Fibroblast of mammary gland (primary cell): ENCODE measurements at regions not wholly inside any gene's neighbourhood (a gene's known extent, or its start where the extent isn't known, plus 50 kb on each side); places are given as distances from the start of the nearest gene placed in this dataset.
A peak's percentile ranks its signal among the peaks of the same experiment; 100 is the strongest.

Experiments used
- DNase-seq: peaks from one replicate; pipeline ENCODE4 v3.0.0-alpha.2; 2010; ENCODE audit warnings: low read depth
- H3K4me3 ChIP-seq: 2 replicates; pipeline ENCODE4 v1.5.1; 2011; ENCODE audit warnings: low read depth, mild to moderate bottlenecking, low read length, moderate library complexity; ENCODE audit not compliant: control insufficient read depth
- TF ChIP-seq, protein P1 (sequence below): conservative IDR thresholded peaks from 2 replicates; pipeline ENCODE4 v1.5.1; 2011; ENCODE audit warnings: low read depth, low read length, inconsistent platforms; ENCODE audit not compliant: control insufficient read depth, insufficient read depth

- TF ChIP-seq, protein P1, sequence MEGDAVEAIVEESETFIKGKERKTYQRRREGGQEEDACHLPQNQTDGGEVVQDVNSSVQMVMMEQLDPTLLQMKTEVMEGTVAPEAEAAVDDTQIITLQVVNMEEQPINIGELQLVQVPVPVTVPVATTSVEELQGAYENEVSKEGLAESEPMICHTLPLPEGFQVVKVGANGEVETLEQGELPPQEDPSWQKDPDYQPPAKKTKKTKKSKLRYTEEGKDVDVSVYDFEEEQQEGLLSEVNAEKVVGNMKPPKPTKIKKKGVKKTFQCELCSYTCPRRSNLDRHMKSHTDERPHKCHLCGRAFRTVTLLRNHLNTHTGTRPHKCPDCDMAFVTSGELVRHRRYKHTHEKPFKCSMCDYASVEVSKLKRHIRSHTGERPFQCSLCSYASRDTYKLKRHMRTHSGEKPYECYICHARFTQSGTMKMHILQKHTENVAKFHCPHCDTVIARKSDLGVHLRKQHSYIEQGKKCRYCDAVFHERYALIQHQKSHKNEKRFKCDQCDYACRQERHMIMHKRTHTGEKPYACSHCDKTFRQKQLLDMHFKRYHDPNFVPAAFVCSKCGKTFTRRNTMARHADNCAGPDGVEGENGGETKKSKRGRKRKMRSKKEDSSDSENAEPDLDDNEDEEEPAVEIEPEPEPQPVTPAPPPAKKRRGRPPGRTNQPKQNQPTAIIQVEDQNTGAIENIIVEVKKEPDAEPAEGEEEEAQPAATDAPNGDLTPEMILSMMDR: no peak
- no peak overlapping the region for H3K4me3 ChIP-seq
- no peak for DNase-seq
These were observed 159.3 kb upstream of the SERPINE2 start for GRCh38 chr2:224198436-224198835.

DNA sequence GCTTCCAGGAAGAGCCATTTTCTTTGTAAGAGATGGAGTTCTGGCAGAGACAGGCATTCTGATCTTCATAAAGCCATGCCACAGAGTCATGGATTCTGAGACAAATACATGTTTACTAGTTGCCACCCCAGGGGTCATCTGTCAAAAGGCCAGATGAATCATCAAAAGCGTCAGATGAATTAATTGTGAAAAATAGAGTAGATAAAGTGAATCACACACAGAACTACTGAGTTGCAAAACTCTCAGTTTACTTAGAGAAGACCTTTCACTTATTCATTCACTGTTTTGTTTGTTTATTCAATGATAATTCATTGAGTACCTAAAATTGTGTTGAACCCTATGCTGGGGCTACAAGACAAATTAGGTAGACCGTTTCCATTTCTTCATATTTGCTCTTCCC lies 157.7 kb upstream of the SERPINE2 start:
- peak; percentile 35 for DNase-seq
- H3K4me3 ChIP-seq: no peak overlapping the region
- TF ChIP-seq, protein P1: no peak

DNA sequence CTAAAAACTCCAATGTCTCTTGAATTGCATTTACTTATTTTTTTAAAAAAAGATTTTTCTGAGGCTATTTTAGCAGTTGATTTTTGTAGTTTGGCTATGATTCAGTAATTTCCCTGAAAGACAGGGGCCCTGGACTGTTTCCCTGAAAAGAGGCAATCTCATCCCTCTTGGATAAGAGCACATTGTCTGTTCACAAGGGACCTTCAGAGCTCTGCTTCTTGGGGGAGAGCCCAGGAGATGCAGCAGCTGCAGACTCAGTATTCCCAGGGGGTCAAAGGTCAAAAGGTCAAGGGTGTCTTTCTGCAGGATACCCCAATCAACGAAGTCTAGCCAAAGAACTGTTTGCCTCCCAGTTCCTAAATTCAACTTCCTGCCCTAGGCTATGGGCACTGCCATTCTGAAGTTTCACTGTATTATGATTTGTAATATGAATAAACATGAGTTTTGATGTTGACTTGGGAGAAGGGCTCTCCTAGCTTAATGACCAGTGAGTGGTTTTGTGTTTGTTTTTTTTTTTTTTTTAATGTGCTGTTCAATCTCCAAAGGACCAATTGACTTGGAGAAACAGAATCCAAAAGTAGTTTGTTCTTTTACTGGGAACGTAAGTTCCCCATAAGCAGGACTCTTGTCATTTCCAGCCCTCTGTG lies 157.0 kb upstream of the SERPINE2 start:
- TF ChIP-seq, protein P1: no peak
- DNase-seq: no peak
- H3K4me3 ChIP-seq: no peak overlapping the region

GRCh38 chr2:224194161-224194560 lies 155.1 kb upstream of the SERPINE2 start:
- DNase-seq: no peak
- H3K4me3 ChIP-seq: no peak overlapping the region
- TF ChIP-seq, protein P1: no peak

GRCh38 chr2:224191465-224191864 lies 152.4 kb upstream of the SERPINE2 start:
- TF ChIP-seq, protein P1: no peak
- no peak overlapping the region for H3K4me3 ChIP-seq
- no peak for DNase-seq

GRCh38 chr2:224190936-224191270 lies 151.8 kb upstream of the SERPINE2 start:
- DNase-seq: peak; percentile 54
- TF ChIP-seq, protein P1: no peak
- no peak overlapping the region for H3K4me3 ChIP-seq
